Mucosa of descending colon (tissue), 3 donors: ENCODE measurements at regions not wholly inside any gene's neighbourhood (a gene's known extent, or its start where the extent isn't known, plus 50 kb on each side); places are given as distances from the start of the nearest gene placed in this dataset.
"Not testable (repeated sequence)": the region's sequence is repeated elsewhere in the genome, so short reads cannot be mapped to it uniquely, and the experiment has no call there.

Source experiments
- ATAC-seq: fragments of 200-7000 bp; cut with Tn5 transposase; one replicate; pipeline ENCODE4 v1.9.1; 2020; ENCODE audit warnings: mild to moderate bottlenecking, moderate library complexity
- DNase-seq, 3 donors: peaks; one replicate each; pipeline ENCODE4 v3.0.0-alpha.2; 2020
- H3K36me3 ChIP-seq: fragments of 200-600 bp; one replicate; pipeline ENCODE4 v1.8.0; 2021; ENCODE audit warnings: low read depth, mild to moderate bottlenecking
- H3K4me1 ChIP-seq: fragments of 200-600 bp; one replicate; pipeline ENCODE4 v1.8.0; 2021; ENCODE audit warnings: low read depth, mild to moderate bottlenecking
- H3K4me3 ChIP-seq: fragments of 200-600 bp; one replicate; pipeline ENCODE4 v1.8.0; 2021; ENCODE audit warnings: mild to moderate bottlenecking
- H3K9me3 ChIP-seq: fragments of 200-600 bp; one replicate; pipeline ENCODE4 v1.8.0; 2021; ENCODE audit warnings: mild to moderate bottlenecking
- CTCF ChIP-seq: fragments of 200-600 bp; IDR thresholded peaks from one replicate; pipeline ENCODE4 v1.8.0; 2022; ENCODE audit warnings: antibody characterized with exemption, mild to moderate bottlenecking
- intact Hi-C, 2 donors: fragments of 100-400 bp; cut with DNase I in 1 of 2; cut with micrococcal nuclease in 1 of 2; formaldehyde crosslinking; loops; one replicate each; pipeline versions ENCODE4 v1.11.0 to v1.11.1; 2022; cut with DNase I, micrococcal nuclease
- donor health status: DM: no; HTN: no; CAD: no; lungs with moderate emphysema.
- donor health status: DM: no; HTN: no; CAD: no.
- donor health status: DM: no; HTN: yes; CAD: no.

GRCh38 chr3:156040041-156040440, 80.3 kb upstream of the KCNAB1 start:
- H3K4me1 ChIP-seq, result no peaks in the 10 kb centered on the region
- DNase-seq (no peak), ATAC-seq (no peak)
- intact Hi-C loops, result no loop called here
- no peak overlapping the region for H3K4me3 ChIP-seq
- no peaks in the 10 kb centered on the region for H3K9me3 ChIP-seq
- H3K36me3 ChIP-seq, result no peaks in the 10 kb centered on the region
- no peak for TF ChIP-seq CTCF

GRCh38 chr3:156041216-156041841, 79.0 kb upstream of the KCNAB1 start:
- H3K36me3 ChIP-seq, H3K4me1 ChIP-seq, H3K9me3 ChIP-seq, H3K4me3 ChIP-seq, intact Hi-C loops, ATAC-seq: not testable (repeated sequence)
- peak in 1 of 3 donors; percentile 34 for DNase-seq

GRCh38 chr3:156041856-156042255, 78.5 kb upstream of the KCNAB1 start:
- H3K36me3 ChIP-seq, intact Hi-C loops, DNase-seq, ATAC-seq, H3K4me3 ChIP-seq, H3K9me3 ChIP-seq, H3K4me1 ChIP-seq: not testable (repeated sequence)

- H3K9me3 ChIP-seq, H3K4me3 ChIP-seq, intact Hi-C loops, H3K36me3 ChIP-seq, H3K4me1 ChIP-seq, ATAC-seq: not testable (repeated sequence)
- DNase-seq, result peak; percentile 48 to 57 (median 48)
- peak; percentile 41 for TF ChIP-seq CTCF
Observed at GRCh38 chr3:156043832-156044633, 76.3 kb upstream of the KCNAB1 start.

GRCh38 chr3:156044634-156044975, 75.8 kb upstream of the KCNAB1 start:
- DNase-seq, result peak in 1 of 3 donors; percentile 33
- no peaks in the 10 kb centered on the region for H3K9me3 ChIP-seq
- H3K4me3 ChIP-seq, result no peak overlapping the region
- H3K36me3 ChIP-seq, result no peaks in the 10 kb centered on the region
- TF ChIP-seq CTCF, result no peak
- no peak for ATAC-seq
- no peaks in the 10 kb centered on the region for H3K4me1 ChIP-seq
- intact Hi-C loops, result no loop called here

- ATAC-seq, H3K36me3 ChIP-seq, H3K4me1 ChIP-seq, DNase-seq, intact Hi-C loops, H3K9me3 ChIP-seq, H3K4me3 ChIP-seq: not testable (repeated sequence)
Observed at GRCh38 chr3:156048483-156048882, 71.9 kb upstream of the KCNAB1 start.

- H3K36me3 ChIP-seq, result no peaks in the 10 kb centered on the region
- H3K4me3 ChIP-seq, result no peak overlapping the region
- H3K4me1 ChIP-seq, result no peaks in the 10 kb centered on the region
- ATAC-seq (no peak), DNase-seq (no peak)
- no peaks in the 10 kb centered on the region for H3K9me3 ChIP-seq
- intact Hi-C loops, result no loop called here
- TF ChIP-seq CTCF, result no peak
Observed at GRCh38 chr3:156050918-156051317, 69.5 kb upstream of the KCNAB1 start.
